Parathyroid adenoma (tissue), 2 donors: ENCODE measurements at regions not wholly inside any gene's neighbourhood (a gene's known extent, or its start where the extent isn't known, plus 50 kb on each side); places are given as distances from the start of the nearest gene placed in this dataset.

Experiments
- H2AFZ ChIP-seq: fragments of 300-600 bp; sonication (generic); one replicate; pipeline ENCODE4 v1.7.0; 2017; ENCODE audit warnings: antibody characterized with exemption, mild to moderate bottlenecking
- H3K27ac ChIP-seq: fragments of 300-600 bp; sonication (generic); one replicate; pipeline ENCODE4 v1.7.0; 2017
- H3K27me3 ChIP-seq: fragments of 300-600 bp; sonication (generic); one replicate; pipeline ENCODE4 v1.7.0; 2017; ENCODE audit warnings: low read length; ENCODE audit not compliant: control insufficient read depth, insufficient read depth
- H3K36me3 ChIP-seq: fragments of 300-600 bp; sonication (generic); one replicate; pipeline ENCODE4 v1.7.0; 2017; ENCODE audit warnings: low read length; ENCODE audit not compliant: control insufficient read depth, insufficient read depth
- H3K4me1 ChIP-seq: fragments of 300-600 bp; sonication (generic); one replicate; pipeline ENCODE4 v1.7.0; 2017; ENCODE audit warnings: control low read depth
- H3K4me2 ChIP-seq: fragments of 300-600 bp; sonication (generic); one replicate; pipeline ENCODE4 v1.7.0; 2017; ENCODE audit warnings: low read length
- H3K4me3 ChIP-seq: fragments of 300-600 bp; sonication (generic); one replicate; pipeline ENCODE4 v1.7.0; 2017; ENCODE audit warnings: low read depth, low read length
- H3K79me2 ChIP-seq: fragments of 300-600 bp; sonication (generic); one replicate; pipeline ENCODE4 v1.7.0; 2017; ENCODE audit warnings: control low read depth
- H3K9ac ChIP-seq: fragments of 300-600 bp; sonication (generic); one replicate; pipeline ENCODE4 v1.7.0; 2017; ENCODE audit warnings: mild to moderate bottlenecking
- H3K9me3 ChIP-seq: fragments of 300-600 bp; sonication (generic); one replicate; pipeline ENCODE4 v1.7.0; 2017; ENCODE audit warnings: low read length; ENCODE audit not compliant: control insufficient read depth
- CTCF ChIP-seq: fragments of 300-600 bp; sonication (generic); IDR thresholded peaks from one replicate; pipeline ENCODE4 v1.7.0; 2017; ENCODE audit warnings: antibody characterized with exemption, mild to moderate bottlenecking
- donor health status: primary hyperparathyroidism.

DNA sequence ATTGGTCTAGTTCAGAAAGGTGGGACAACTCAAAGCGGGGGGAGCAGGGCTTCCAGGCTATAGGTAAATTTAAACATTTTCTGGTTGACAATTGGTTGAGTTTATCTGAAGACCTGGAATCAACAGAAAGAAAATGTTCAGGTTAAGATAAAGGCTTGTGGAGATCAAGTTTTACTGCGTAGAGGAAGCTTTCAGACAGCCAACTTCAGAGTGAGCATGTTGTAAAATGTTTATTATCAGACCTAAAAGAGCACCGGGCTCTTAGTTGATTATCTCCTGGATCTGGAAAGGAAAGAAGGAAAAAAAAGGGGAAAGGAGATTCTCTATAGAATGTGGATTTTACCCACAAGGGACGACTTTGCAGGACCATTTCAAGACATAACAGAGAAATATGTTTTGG is 227.0 kb upstream of the SH3BP4 start:
- H3K36me3 ChIP-seq, result no peaks in the 10 kb centered on the region

GRCh38 chr2:234723400-234723799 is 226.5 kb upstream of the ARL4C start:
- Histone ChIP-seq H3K4me3 (no peak overlapping the region), H3K27ac (no peak overlapping the region), H3K9me3 (no peaks in the 10 kb centered on the region), H3K27me3 (no peaks in the 10 kb centered on the region), H3K4me2 (no peak overlapping the region), H3K9ac (no peak overlapping the region), H3K36me3 (no peaks in the 10 kb centered on the region), H2AFZ (no peak overlapping the region), H3K79me2 (no peaks in the 10 kb centered on the region), H3K4me1 (no peaks in the 10 kb centered on the region)
- TF ChIP-seq CTCF, result no peak

More for the DNA sequence above, 227.0 kb upstream of the SH3BP4 start:
- no peak overlapping the region for H3K27ac ChIP-seq
- no peaks in the 10 kb centered on the region for H3K79me2 ChIP-seq
- no peak overlapping the region for H3K9ac ChIP-seq
- no peak for TF ChIP-seq CTCF
- H3K4me2 ChIP-seq, result no peak overlapping the region
- no peaks in the 10 kb centered on the region for H3K4me1 ChIP-seq
- H2AFZ ChIP-seq, result no peak overlapping the region
- H3K27me3 ChIP-seq, result no peaks in the 10 kb centered on the region
- H3K9me3 ChIP-seq, result no peaks in the 10 kb centered on the region
- no peak overlapping the region for H3K4me3 ChIP-seq

DNA sequence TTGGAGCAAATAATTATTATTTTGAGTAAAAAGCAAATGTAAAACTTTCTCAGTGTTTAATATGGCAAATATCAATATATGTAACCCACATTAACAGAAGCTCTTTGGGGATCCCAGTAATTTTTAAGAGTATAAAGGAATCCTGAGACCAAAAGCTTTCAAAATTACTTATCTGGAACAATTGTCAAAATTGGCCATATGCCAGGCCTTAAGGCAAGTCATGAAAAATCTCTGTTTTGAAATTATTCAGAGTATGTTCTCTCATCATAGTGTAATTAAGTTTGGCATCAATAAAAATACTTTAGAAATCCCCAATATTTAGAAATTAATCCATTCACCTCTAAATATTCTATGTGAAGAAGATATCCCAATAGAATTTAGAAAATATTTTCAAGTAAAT is 225.3 kb upstream of the ARL4C start:
- Histone ChIP-seq H3K4me3 (no peak overlapping the region), H3K79me2 (no peaks in the 10 kb centered on the region), H2AFZ (no peak overlapping the region), H3K36me3 (no peaks in the 10 kb centered on the region), H3K4me2 (no peak overlapping the region), H3K9me3 (no peaks in the 10 kb centered on the region), H3K9ac (no peak overlapping the region), H3K4me1 (no peaks in the 10 kb centered on the region), H3K27ac (no peak overlapping the region), H3K27me3 (no peaks in the 10 kb centered on the region)
- no peak for TF ChIP-seq CTCF

GRCh38 chr2:234719116-234719716 is 222.3 kb upstream of the ARL4C start:
- no peak for TF ChIP-seq CTCF

GRCh38 chr2:234716271-234716670 is 219.4 kb upstream of the ARL4C start:
- no peaks in the 10 kb centered on the region for H3K79me2 ChIP-seq
- H3K4me2 ChIP-seq, result no peak overlapping the region
- no peaks in the 10 kb centered on the region for H3K36me3 ChIP-seq
- TF ChIP-seq CTCF, result no peak
- no peak overlapping the region for H3K9ac ChIP-seq
- H2AFZ ChIP-seq, result no peak overlapping the region
- no peak overlapping the region for H3K27ac ChIP-seq
- H3K27me3 ChIP-seq, result no peaks in the 10 kb centered on the region
- no peaks in the 10 kb centered on the region for H3K4me1 ChIP-seq
- H3K4me3 ChIP-seq, result no peak overlapping the region
- H3K9me3 ChIP-seq, result no peaks in the 10 kb centered on the region

More at GRCh38 chr2:234719116-234719716, 222.3 kb upstream of the ARL4C start:
- H3K27me3 ChIP-seq, result no peaks in the 10 kb centered on the region
- H3K4me3 ChIP-seq, result no peak overlapping the region
- no peak overlapping the region for H3K27ac ChIP-seq
- no peak overlapping the region for H2AFZ ChIP-seq
- H3K9ac ChIP-seq, result no peak overlapping the region
- H3K4me2 ChIP-seq, result no peak overlapping the region
- no peaks in the 10 kb centered on the region for H3K9me3 ChIP-seq
- no peaks in the 10 kb centered on the region for H3K36me3 ChIP-seq
- H3K4me1 ChIP-seq, result no peaks in the 10 kb centered on the region
- no peaks in the 10 kb centered on the region for H3K79me2 ChIP-seq
